ENCODE measurements at regions not wholly inside any gene's neighbourhood (a gene's known extent, or its start where the extent isn't known, plus 50 kb on each side); places are given as distances from the start of the nearest gene placed in this dataset.

DNA sequence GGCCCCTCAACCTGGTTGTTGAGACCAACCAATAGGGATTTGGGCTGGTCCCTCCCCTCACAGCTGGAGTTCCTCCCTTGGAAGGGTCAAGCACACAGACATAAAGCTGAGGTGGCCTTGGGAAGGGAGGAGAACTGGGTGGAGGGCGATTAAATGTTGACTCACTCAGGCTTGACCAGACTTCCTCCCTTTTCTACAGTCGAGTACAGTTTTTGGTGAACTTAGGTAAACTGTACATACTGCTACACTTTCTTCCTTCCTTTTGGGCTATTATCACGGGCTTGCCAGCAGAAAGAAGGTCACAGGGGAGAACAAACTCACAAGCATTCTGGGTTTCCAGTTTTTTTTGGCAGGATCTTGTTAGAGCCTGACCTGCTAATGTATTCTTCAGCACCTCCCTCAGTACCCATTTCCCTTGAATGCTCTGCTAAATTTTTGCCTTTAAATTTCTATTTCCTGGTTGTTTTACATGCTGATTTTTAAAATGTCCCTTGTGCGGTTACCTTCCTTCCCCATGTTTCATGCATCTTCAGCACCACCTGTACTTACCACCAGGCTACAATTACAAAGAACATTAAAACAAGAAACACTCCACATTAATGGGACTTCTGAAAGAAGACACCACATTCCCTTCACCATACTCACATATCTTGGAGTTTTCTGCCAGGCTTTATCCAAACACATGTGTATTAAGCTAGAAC, 135.2 kb upstream of the RASGEF1B start:
- ChIA-PET POLR2A (no interaction called here), CTCF (no interaction called here)
- DNase-seq (ENCODE audit: extremely low spot score) = no peak
- TF ChIP-seq ZNF384 (IDR thresholded peaks at IDR 0.05) (no peak), ARNT (IDR thresholded peaks at IDR 0.05) (no peak)
- TF ChIP-seq, protein P1, sequence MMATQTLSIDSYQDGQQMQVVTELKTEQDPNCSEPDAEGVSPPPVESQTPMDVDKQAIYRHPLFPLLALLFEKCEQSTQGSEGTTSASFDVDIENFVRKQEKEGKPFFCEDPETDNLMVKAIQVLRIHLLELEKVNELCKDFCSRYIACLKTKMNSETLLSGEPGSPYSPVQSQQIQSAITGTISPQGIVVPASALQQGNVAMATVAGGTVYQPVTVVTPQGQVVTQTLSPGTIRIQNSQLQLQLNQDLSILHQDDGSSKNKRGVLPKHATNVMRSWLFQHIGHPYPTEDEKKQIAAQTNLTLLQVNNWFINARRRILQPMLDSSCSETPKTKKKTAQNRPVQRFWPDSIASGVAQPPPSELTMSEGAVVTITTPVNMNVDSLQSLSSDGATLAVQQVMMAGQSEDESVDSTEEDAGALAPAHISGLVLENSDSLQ (IDR thresholded peaks at IDR 0.05) = no peak

DNA sequence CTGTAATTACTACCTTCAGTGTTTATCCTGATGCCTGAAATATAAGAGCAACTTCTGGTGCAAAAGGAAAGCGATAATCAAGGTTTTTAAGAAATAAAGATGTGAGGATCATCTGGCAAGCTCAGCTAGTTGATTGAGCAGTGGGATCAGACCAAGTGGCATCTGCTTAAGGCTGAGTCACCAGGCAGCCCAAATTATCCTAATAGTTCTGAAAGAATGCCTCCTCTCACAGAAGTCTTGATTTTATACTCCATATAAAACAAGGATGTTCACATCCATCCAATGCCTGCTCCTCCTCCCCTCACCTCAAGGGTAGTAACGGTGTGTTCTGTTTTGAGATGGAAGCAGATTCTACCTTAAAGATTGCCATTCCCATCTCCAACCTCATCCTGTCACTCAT, 134.5 kb upstream of the RASGEF1B start:
- TF ChIP-seq SP1 (IDR thresholded peaks at IDR 0.05) = no peak
- no peak for DNase-seq (ENCODE audit: extremely low spot score)
- CTCF ChIA-PET = no interaction called here
- POLR2A ChIA-PET = no interaction called here

DNA sequence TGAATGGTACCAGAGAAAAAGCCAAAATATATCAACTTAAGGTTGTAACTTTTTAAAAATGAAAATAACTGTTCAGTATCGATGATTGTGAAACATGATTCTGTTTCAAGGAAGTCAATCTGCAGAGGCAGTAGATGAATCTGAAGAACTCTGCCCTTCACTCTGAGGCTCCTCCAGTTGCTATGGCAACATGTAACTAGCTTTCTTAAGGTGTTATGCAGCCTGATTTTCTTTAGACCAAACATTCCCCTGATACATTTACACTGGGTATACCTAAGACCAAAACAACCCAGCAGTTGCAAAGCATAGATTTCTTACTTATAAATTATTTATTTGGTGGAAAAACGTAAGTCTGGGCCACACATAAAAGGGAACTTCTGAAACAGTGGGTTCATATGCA, 133.6 kb upstream of the RASGEF1B start:
- no peak for DNase-seq (ENCODE audit: extremely low spot score)
- TF ChIP-seq L3MBTL2 (conservative IDR thresholded peaks at IDR 0.05) = no peak
- TF ChIP-seq HDGF (IDR thresholded peaks at IDR 0.05; ENCODE audit: borderline replicate concordance) = no peak
- no peak for TF ChIP-seq ELF4 (IDR thresholded peaks at IDR 0.05)
- no peak for TF ChIP-seq SUZ12 (IDR thresholded peaks at IDR 0.05)
- no peak for TF ChIP-seq BHLHE40 (IDR thresholded peaks at IDR 0.05; ENCODE audit: borderline replicate concordance)
- ChIA-PET CTCF (no interaction called here), POLR2A (no interaction called here)

DNA sequence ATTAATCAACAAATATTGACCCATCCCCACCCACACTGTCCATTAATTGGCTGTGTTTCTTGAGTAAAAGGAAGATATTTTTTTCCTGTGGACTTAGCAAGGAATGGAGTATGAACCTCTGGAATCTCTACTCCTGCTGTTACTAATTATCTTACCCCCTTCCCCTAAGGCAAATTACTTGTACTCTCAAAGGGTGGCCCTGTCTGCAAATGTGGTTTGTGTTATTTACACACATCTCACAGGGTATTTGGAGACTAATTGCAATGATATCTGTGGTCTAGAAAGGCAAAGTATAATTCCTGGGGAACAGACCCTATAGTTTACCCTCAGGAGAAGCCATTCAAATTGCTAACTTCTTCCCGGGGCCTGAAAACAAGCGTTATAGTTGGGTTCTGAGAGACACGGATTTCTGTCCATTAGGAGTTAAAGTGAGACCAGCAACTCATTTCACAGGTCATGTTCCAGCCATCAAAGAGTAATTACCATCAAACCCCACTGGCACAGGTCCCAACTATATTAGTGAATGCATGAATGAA, 133.0 kb upstream of the RASGEF1B start:
- CTCF ChIA-PET = no interaction called here
- DNase-seq (ENCODE audit: extremely low spot score) = no peak
- POLR2A ChIA-PET = no interaction called here
- no peak for TF ChIP-seq NFRKB (IDR thresholded peaks at IDR 0.05)
- TF ChIP-seq ELF4 (IDR thresholded peaks at IDR 0.05) = no peak
- no peak for TF ChIP-seq L3MBTL2 (conservative IDR thresholded peaks at IDR 0.05)
- no peak for TF ChIP-seq FOXA1 (IDR thresholded peaks at IDR 0.05)
- TF ChIP-seq CTBP1 (IDR thresholded peaks at IDR 0.05; ENCODE audit: borderline replicate concordance) = no peak
- no peak for TF ChIP-seq SP1 (IDR thresholded peaks at IDR 0.05)
- TF ChIP-seq LEF1 (IDR thresholded peaks at IDR 0.05; ENCODE audit: borderline replicate concordance) = no peak
- no peak for TF ChIP-seq HDGF (IDR thresholded peaks at IDR 0.05; ENCODE audit: borderline replicate concordance)
- TF ChIP-seq, protein P1 (IDR thresholded peaks at IDR 0.05) = no peak
- no peak for TF ChIP-seq BHLHE40 (IDR thresholded peaks at IDR 0.05; ENCODE audit: borderline replicate concordance)
- no peak for TF ChIP-seq ARNT (IDR thresholded peaks at IDR 0.05)
- no peak for TF ChIP-seq SUZ12 (IDR thresholded peaks at IDR 0.05)
- TF ChIP-seq TARDBP (IDR thresholded peaks at IDR 0.05) = no peak
- no peak for TF ChIP-seq FOXK2 (IDR thresholded peaks at IDR 0.05)

DNA sequence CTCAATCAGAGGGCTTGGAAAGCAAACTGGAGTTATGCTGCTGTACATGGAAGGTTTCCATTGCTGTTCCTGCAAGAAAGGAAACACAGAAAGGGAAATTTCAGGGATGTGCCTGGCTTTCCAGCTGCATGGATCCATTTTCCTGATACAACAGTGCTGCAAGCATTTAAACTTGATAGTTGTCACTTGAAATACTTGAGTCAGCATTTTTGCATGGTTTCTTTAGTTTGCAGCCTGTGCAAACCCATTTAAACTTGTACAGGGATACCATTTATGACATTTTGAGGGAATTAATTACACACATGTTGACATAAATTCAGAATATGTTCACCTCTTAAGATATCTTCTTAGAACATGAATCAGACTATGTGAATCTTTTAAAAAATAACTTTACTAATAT, 131.1 kb upstream of the RASGEF1B start:
- CTCF ChIA-PET = no interaction called here
- POLR2A ChIA-PET = no interaction called here
- DNase-seq (ENCODE audit: extremely low spot score) = no peak

DNA sequence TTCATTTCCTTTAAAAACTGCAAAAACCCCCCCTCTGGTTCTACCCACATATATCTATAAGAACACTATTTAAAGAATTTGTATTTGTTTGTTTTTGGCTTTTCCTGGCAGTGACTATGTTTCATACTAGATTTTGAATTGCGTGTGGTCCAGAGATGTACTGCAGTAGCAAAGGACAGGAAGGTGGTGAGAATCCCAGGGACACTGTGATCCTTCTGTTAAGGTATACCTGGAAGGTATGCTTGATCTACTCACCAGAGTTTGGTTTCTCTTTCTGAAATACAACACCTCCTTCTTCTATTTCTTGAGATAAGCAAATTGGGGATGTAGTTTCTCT, 129.6 kb upstream of the RASGEF1B start:
- DNase-seq (ENCODE audit: extremely low spot score) = no peak
- ChIA-PET CTCF (interaction anchor here (0.7 kb wide), 1 partner anchor 15 kb away, joined by 3 read pairs; no protein-coding TSS in a partner anchor), POLR2A (interaction anchor here (0.6 kb wide), 1 partner anchor 105 kb away, joined by 3 read pairs; no protein-coding TSS in a partner anchor)
- TF ChIP-seq NFRKB (IDR thresholded peaks at IDR 0.05) (no peak), FOXA1 (IDR thresholded peaks at IDR 0.05) (no peak)

More for the DNA sequence above, 131.1 kb upstream of the RASGEF1B start:
- TF ChIP-seq, protein P1 (IDR thresholded peaks at IDR 0.05) = no peak
- TF ChIP-seq SUZ12 (IDR thresholded peaks at IDR 0.05) (no peak), ARNT (IDR thresholded peaks at IDR 0.05) (no peak), ZNF384 (IDR thresholded peaks at IDR 0.05) (no peak), TARDBP (IDR thresholded peaks at IDR 0.05) (no peak), SP1 (IDR thresholded peaks at IDR 0.05) (no peak), NFRKB (IDR thresholded peaks at IDR 0.05) (no peak), FOXM1 (IDR thresholded peaks at IDR 0.05; ENCODE audit: borderline replicate concordance) (no peak), BHLHE40 (IDR thresholded peaks at IDR 0.05; ENCODE audit: borderline replicate concordance) (no peak), HDGF (IDR thresholded peaks at IDR 0.05; ENCODE audit: borderline replicate concordance) (no peak), ELF4 (IDR thresholded peaks at IDR 0.05) (no peak), CTBP1 (IDR thresholded peaks at IDR 0.05; ENCODE audit: borderline replicate concordance) (no peak), LEF1 (IDR thresholded peaks at IDR 0.05; ENCODE audit: borderline replicate concordance) (no peak), FOXA1 (IDR thresholded peaks at IDR 0.05) (no peak), FOXK2 (IDR thresholded peaks at IDR 0.05) (no peak)

Measured in HEK293T (cell line).